GM18870 (cell line): ENCODE measurements at regions not wholly inside any gene's neighbourhood (a gene's known extent, or its start where the extent isn't known, plus 50 kb on each side); places are given as distances from the start of the nearest gene placed in this dataset.
A peak's percentile ranks its signal among the peaks of the same experiment; 100 is the strongest.
"Not testable (repeated sequence)": the region's sequence is repeated elsewhere in the genome, so short reads cannot be mapped to it uniquely, and the experiment has no call there.

Source experiments
- ATAC-seq: cut with Tn5 transposase; IDR thresholded peaks from one replicate; pipeline ENCODE4 v1.9.1; 2021; ENCODE audit warnings: moderate library complexity; ENCODE audit not compliant: unreplicated experiment

GRCh38 chr2:89947208-89947815 is 1255.8 kb downstream of the RPIA start:
- not testable (repeated sequence) for ATAC-seq

DNA sequence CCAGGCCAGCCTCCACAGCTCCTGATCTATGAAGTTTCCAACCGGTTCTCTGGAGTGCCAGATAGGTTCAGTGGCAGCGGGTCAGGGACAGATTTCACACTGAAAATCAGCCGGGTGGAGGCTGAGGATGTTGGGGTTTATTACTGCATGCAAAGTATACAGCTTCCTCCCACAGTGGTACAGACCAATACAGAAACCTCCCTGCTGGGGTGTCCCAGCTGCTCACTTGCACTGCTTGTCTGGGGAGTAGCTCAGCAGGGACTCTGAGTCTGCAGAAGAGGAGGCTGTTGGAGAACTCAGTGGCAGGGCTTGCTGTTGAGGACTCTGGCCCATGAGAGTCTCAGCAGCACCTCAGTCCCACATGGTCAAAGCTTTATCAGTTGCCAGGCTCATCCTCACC is 1256.6 kb downstream of the RPIA start:
- not testable (repeated sequence) for ATAC-seq

GRCh38 chr2:89950807-89951206 is 1259.3 kb downstream of the RPIA start:
- not testable (repeated sequence) for ATAC-seq

- not testable (repeated sequence) for ATAC-seq
These were observed 1265.8 kb downstream of the RPIA start for GRCh38 chr2:89957236-89957635.

- not testable (repeated sequence) for ATAC-seq
These were observed 1268.4 kb downstream of the RPIA start for GRCh38 chr2:89959729-89960378.

- ATAC-seq = not testable (repeated sequence)
These were observed 1269.1 kb downstream of the RPIA start for GRCh38 chr2:89960570-89960969.

DNA sequence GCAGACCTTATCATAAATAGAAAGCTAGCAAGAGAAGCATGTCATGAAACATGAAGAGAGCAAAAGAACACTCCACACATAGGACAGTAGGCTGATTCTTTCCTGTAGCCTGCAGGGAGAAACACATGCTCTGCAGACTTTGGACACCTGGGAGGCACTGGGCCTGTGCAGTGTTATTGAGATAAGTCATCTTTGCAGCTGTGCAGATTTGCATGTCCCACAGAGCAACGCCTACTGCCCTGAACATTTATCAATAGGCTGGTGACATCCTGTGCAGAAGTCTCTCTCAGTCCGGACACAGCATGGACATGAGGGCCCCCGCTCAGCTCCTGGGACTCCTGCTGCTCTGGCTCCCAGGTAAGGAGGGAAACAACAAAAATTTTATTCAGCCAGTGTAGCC is 1277.1 kb downstream of the RPIA start:
- ATAC-seq = peak; percentile 50

GRCh38 chr2:89969190-89969589 is 1277.7 kb downstream of the RPIA start:
- ATAC-seq = not testable (repeated sequence)

GRCh38 chr2:89973849-89974248 is 1282.4 kb downstream of the RPIA start:
- ATAC-seq = not testable (repeated sequence)

GRCh38 chr2:89979826-89980537 is 1288.5 kb downstream of the RPIA start:
- not testable (repeated sequence) for ATAC-seq

GRCh38 chr2:89982246-89982645 is 1290.8 kb downstream of the RPIA start:
- not testable (repeated sequence) for ATAC-seq

- ATAC-seq = not testable (repeated sequence)
These were observed 1294.2 kb downstream of the RPIA start for GRCh38 chr2:89985650-89986049.

- ATAC-seq = not testable (repeated sequence)
These were observed 1295.1 kb downstream of the RPIA start for GRCh38 chr2:89986532-89986931.

DNA sequence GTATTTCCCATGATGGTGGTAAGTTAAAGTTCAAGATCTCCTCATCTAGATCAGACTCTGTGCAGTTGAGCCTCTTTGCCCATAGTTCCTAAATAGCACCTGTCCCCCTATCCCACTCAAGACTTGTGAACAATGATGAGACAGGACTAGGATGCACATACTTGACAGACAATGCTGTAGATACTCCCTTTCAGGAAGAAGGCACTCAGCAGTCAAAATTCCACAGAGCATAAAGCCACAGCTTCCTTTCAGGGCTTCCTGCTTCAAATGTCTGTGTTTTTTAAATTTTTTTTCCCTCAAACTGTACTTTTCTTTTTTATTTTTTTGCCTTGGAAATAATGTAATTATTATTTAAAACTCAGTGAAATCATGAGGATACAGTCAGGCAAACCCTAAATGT is 1305.3 kb downstream of the RPIA start:
- ATAC-seq = not testable (repeated sequence)

- ATAC-seq = not testable (repeated sequence)
These were observed 1313.1 kb downstream of the RPIA start for GRCh38 chr2:90004553-90004952.

DNA sequence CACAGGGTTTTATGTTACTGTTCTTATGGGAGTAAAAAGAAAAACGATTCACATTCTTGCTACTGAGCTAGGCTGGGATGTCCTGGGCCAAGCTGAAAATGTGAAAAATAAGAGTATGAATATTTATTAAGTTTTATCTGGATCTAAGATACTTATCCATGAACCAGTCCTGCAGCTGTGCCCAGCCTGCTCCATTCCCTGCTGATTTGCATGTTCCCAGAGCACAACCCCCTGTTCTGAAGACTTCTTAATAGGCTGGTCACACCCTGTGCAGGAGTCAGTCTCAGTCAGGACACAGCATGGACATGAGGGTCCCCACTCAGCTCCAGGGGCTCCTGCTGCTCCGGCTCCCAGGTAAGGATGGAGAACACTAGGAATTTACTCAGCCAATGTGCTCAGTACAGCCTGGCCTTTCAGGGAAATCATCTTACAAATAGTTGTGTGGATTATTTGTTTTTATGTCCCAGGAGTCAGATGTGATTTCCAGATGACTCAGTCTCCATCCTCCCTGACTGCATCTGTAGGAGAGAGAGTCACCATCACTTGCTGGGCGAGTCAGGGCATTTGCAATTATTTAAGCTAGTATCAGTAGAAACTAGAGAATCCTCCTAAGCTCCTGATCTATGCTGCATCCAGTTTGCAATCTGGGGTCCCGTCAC is 1319.1 kb downstream of the RPIA start:
- ATAC-seq = not testable (repeated sequence)

- not testable (repeated sequence) for ATAC-seq
These were observed 1319.6 kb downstream of the RPIA start for GRCh38 chr2:90011101-90011443.

DNA sequence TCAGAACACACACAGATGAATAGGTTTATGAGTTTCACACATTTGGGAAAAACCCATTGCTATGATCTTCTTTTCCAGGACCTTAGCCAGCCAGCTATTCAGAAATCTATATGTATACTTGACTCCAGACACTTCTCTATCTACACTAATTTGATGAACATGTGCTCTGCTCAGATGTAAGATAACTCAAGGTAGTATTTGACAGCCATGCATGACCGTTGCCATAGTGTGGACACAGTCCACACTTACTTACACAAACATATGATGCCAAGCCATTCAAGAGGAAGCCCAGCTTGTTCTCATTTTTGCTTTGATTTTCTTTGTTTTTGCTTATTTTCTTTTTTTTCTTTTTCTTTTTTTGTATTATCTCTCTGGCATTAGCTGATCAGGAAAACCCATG is 1328.4 kb downstream of the RPIA start:
- ATAC-seq = not testable (repeated sequence)

- ATAC-seq = not testable (repeated sequence)
These were observed 1329.8 kb downstream of the RPIA start for GRCh38 chr2:90021234-90021633.

- not testable (repeated sequence) for ATAC-seq
These were observed 1335.8 kb downstream of the RPIA start for GRCh38 chr2:90027231-90027643.

GRCh38 chr2:90028381-90029079 is 1337.1 kb downstream of the RPIA start:
- not testable (repeated sequence) for ATAC-seq
